GM18502 (cell line): ENCODE measurements at regions not wholly inside any gene's neighbourhood (a gene's known extent, or its start where the extent isn't known, plus 50 kb on each side); places are given as distances from the start of the nearest gene placed in this dataset.

Source experiments
- ATAC-seq: cut with Tn5 transposase; IDR thresholded peaks from one replicate; pipeline ENCODE4 v1.9.1; 2021; ENCODE audit warnings: mild to moderate bottlenecking; ENCODE audit not compliant: unreplicated experiment, poor library complexity

DNA sequence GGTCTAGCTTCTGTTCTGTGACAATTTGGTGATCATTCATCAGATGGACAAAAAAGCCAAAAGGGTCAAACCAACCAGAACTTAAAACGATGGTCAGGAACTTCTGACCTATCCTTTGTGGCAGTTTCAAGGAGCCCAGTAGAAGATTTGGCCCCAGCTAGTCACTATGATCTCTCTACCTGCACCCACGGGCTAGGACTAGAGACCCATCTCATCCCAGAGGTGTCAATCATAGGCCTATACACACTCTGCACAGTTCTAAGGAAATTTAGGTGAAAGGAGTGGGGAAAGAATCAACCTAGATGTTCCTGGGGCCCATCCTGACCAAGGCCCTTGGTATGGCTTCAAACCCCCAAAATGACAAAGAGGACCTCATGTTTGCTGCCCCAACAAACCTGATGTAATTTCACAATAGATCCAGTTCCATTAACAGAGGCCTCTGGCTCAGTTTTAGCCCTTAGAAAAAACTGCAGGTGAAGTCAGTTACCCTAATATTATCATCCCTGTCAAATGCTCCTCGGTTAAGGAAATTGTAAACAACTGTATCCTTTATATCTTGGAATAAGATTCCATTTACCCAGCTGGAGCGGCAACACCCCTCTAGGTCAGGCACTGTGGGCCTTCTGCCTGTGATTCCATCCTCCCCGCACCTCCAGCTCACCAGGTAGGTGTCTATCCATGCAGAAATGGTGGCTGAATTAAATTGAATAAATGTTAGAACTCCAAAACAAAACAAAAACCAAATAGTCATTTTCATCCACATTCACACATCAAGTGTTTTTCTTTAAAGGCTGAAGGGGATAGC, 138.7 kb downstream of the ENC1 start:
- ATAC-seq, result no peak

DNA sequence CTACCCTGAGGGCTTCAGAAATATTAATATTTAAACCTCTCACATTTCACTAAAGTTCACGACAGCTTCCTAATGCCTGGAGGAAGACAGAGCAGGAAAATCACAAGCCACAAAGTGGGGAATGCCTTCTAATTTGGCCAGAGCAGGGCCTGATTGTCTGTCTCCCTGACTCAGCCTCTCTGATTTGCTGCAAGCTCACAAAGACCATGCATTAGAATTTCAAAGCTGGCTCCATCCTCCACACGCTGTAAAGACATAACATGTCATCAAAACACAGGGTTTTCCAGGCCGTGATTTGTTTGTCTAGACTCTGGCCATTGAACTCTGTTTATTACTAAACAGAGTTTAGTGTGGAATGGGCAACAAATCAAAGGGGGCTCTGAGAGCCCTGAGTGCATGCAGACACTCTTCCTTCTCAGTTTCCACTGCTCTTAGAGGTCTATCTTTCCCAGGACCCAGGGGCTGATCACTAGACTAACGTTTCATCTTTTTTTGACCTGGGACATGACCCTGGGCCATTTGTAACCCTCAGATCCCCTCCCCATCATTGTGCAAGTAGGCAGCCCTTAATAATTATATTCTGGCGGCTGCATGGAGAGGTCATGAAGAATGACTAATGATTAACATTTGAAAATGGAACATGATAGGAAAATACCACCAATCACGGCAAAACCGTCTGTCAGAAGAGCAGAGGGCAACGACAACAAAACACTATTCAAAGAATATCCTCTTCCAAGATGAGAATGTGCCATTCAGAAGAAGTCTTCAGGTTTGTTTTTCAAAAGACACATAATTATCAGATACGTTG, 140.2 kb downstream of the ENC1 start:
- no peak for ATAC-seq

GRCh38 chr5:74499256-74500050, 141.1 kb downstream of the ENC1 start:
- ATAC-seq, result no peak

DNA sequence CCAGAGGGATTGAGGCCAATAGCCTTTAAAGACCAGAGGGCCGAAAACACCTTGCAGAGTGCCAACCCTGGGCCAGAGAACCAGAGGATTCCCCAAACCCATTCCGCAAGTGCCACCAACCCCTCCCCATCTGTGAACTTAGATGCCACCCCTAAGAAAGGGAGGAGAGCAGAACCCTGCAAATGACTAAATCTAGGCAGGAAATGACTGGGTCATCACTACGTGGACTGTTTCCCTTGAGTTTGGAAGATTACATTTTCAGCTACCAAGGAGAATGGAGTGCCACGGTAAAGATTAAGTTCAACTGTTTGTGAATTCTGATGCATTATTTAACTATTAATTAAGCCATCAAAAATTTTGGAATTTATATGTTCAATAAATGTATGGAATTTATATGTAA, 142.8 kb downstream of the ENC1 start:
- no peak for ATAC-seq

- ATAC-seq, result no peak
These were observed 147.1 kb downstream of the ENC1 start for GRCh38 chr5:74493411-74493810.

- ATAC-seq, result no peak
These were observed 148.3 kb downstream of the ENC1 start for GRCh38 chr5:74492230-74492629.

- no peak for ATAC-seq
These were observed 148.9 kb downstream of the ENC1 start for GRCh38 chr5:74491586-74491985.

DNA sequence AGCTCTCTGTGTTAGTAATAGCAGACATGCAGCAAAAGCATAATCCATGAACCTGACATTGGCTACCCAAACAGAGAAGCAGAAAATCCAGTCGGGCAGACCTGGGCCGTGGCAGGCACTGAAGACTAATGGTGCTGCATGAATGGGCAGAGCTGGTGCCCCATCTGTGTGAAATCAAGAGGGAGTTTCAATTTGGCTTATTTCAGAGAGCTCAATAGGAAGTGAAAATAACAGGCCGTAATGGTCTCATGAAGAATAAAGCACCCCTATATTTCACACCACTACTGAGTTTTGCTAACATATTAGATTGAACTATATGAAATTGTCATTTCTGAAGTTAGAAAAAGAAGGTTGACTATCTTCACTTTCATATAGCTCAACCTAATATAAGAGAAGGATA, 149.7 kb downstream of the ENC1 start:
- ATAC-seq, result peak; percentile 96

DNA sequence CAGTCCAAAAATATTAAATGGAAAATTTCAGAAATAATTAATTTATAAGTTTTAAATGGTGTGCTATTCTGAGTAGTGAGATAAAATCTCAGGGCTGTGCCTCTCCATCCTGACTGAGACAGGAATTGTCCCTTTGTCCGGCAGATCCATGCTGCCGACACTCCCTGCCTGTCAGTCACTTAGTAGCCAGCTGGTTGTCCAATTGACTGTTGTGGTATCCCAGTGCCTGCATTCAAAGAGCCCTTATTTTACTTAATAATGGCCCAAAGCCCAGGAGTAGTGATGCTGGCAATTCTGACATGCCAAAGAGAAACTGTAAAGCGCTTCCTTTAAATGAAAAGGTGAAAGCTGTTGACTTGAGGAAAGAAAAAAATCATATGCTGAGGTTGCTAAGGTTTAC, 157.5 kb downstream of the ENC1 start:
- no peak for ATAC-seq

- ATAC-seq, result no peak
These were observed 158.0 kb downstream of the ENC1 start for GRCh38 chr5:74482523-74482922.

GRCh38 chr5:74481357-74481756, 159.2 kb downstream of the ENC1 start:
- peak; percentile 49 for ATAC-seq

GRCh38 chr5:74480201-74480600, 160.3 kb downstream of the ENC1 start:
- no peak for ATAC-seq

- no peak for ATAC-seq
These were observed 162.2 kb downstream of the ENC1 start for GRCh38 chr5:74478328-74478727.

GRCh38 chr5:74477761-74478160, 162.8 kb downstream of the ENC1 start:
- ATAC-seq, result no peak

DNA sequence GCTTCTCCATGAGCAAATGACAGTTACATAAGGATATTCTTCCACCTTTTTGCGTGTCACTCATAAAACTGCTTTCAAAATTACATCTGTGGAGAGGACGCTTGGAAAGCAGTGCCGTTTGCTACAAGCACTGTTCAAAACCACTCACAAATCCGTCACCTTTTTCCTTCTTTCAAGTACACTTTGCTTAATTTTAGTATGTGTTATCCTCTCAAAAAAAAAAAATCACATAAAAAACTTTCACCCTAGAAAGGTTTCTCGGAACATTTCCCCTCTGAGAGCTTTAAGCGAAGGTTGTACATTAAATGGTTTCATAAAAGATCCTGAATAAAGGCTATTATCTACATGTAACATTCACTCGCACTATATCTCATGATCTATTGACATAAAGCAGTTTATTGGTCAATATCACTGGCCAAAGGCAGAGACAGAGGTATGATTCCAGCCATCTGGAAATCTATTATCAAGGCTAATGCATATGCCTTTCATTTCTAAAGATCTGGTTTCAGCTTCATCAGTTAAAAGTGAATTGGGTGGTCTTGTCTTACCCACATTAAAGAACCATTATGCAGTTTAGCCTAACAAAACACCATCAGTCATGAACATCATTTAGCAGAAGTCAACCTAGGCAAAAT, 163.6 kb downstream of the ENC1 start:
- no peak for ATAC-seq

GRCh38 chr5:74476046-74476818, 164.3 kb downstream of the ENC1 start:
- no peak for ATAC-seq

DNA sequence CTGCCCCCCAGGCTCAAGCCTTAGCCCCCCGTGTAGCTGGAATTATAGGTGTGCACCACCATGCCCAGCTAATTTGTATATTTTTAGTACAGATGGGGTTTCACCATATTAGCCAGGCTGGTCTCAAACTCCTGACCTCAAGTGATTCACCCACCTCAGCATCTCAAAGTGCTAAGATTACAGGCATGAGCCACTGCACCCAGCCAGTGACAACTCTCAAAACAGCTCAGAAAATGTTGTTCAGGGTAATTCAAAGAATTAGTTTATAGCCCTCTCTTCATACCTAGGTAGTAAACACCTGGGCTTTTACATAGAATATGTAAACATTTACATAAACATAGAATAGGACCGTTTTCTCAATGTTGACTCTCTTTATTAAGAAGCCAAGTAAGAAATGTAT, 168.7 kb downstream of the ENC1 start:
- ATAC-seq, result no peak

- ATAC-seq, result no peak
These were observed 171.1 kb downstream of the ENC1 start for GRCh38 chr5:74469234-74469994.

DNA sequence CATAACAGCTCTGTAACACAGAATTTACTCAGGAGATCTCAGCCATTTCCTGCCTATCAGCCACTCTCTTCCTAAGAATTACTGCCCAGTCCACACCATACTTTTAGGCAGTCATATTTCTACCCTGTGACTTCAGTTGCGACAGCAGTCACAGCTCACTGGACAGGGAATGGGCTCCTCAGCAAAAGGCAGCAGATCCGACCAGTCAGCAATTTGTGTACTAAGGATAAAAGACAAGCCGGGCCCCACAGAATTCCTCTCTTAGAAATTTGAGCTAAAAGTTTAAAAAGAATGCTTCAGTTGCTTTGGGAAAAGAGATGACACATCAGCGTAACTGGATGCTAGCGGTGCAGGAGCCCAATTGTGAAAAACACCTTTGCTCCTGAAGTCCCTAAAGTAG, 172.1 kb downstream of the ENC1 start:
- ATAC-seq, result no peak
